ENCODE measurements at regions not wholly inside any gene's neighbourhood (a gene's known extent, or its start where the extent isn't known, plus 50 kb on each side); places are given as distances from the start of the nearest gene placed in this dataset.

DNA sequence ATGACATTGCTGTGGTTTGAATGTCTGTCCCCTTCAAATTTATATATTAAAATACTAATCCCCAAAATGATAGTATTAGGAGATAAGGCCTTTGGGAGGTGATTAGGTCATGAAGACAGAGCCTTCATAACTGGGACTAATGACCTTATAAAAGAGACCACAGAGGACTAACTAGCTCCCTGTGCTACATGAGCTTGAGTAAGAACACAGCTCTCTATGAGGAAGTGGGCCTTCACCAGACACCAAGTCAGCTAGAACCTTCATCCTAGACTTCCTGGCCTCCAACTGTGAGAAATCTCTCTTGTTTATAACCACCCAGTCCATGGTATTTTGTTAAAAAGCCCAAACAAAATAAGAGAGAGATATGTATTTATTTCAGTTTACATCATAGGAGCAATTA lies 242.2 kb upstream of the CTSO start:
- Mint-ChIP-seq H3K27me3 (ENCODE audit: low read depth) (no peaks in the 10 kb centered on the region), H3K4me1 (ENCODE audit: low read depth) (no peaks in the 10 kb centered on the region), H3K9me3 (no peaks in the 10 kb centered on the region), H3K27ac (no peak overlapping the region), H3K36me3 (ENCODE audit: low read depth) (no peaks in the 10 kb centered on the region), H3K4me3 (no peak overlapping the region)
- intact Hi-C loops (cut with micrococcal nuclease), result no loop called here
- DNase-seq, result no peak
- CTCF ChIA-PET, result no interaction called here

DNA sequence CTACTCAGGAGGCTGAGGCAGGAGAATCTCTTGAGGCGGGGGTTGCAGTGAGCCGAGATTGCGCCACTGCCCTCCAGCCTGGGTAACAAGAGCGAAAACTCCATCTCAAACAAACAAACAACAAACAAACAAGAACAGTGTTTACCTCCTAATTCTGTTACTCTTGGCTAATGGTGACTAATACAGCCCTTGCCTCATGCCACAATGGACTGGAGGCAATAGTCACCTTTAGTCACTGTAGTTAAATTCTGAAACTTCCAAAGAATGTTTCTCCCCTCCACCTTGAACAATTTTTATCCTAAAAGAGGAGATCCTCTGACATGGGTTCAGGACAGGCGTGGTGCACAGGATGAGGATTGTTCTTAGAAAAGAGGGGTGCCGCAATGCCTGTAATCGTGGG lies 241.2 kb upstream of the CTSO start:
- CTCF ChIA-PET, result no interaction called here
- Mint-ChIP-seq H3K27ac (no peak overlapping the region), H3K9me3 (no peaks in the 10 kb centered on the region), H3K27me3 (ENCODE audit: low read depth) (no peaks in the 10 kb centered on the region), H3K36me3 (ENCODE audit: low read depth) (no peaks in the 10 kb centered on the region), H3K4me3 (no peak overlapping the region), H3K4me1 (ENCODE audit: low read depth) (no peaks in the 10 kb centered on the region)
- intact Hi-C loops (cut with micrococcal nuclease), result no loop called here
- no peak for DNase-seq

DNA sequence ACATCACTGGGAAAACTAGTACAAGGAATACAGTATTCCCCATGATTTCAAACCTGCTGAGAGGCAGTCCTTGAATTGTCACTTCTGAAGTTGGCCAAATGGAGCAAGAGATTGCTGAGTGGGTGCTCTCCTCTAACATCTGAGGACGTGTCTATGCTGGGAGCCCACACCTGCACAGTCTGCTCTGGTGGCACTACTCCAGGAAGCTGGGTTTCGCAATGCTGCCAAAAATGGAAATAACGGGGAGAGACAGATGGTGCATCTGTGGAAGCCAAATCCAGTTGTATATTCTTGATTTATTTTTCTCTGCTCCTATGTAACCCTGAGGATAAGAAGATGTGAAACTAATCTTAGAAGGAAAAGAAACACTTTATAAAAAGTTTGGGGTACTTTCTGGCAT lies 240.1 kb upstream of the CTSO start:
- no peak overlapping the region for H3K27ac Mint-ChIP-seq
- H3K9me3 Mint-ChIP-seq, result no peaks in the 10 kb centered on the region
- CTCF ChIA-PET, result no interaction called here
- no peak overlapping the region for H3K4me3 Mint-ChIP-seq
- intact Hi-C loops (cut with micrococcal nuclease), result no loop called here
- no peaks in the 10 kb centered on the region for H3K27me3 Mint-ChIP-seq (ENCODE audit: low read depth)
- H3K4me1 Mint-ChIP-seq (ENCODE audit: low read depth), result no peaks in the 10 kb centered on the region
- H3K36me3 Mint-ChIP-seq (ENCODE audit: low read depth), result no peaks in the 10 kb centered on the region
- no peak for DNase-seq

- Mint-ChIP-seq H3K4me1 (ENCODE audit: low read depth) (no peaks in the 10 kb centered on the region), H3K36me3 (ENCODE audit: low read depth) (no peaks in the 10 kb centered on the region), H3K27ac (no peak overlapping the region), H3K4me3 (no peak overlapping the region), H3K9me3 (no peaks in the 10 kb centered on the region), H3K27me3 (ENCODE audit: low read depth) (no peaks in the 10 kb centered on the region)
- intact Hi-C loops (cut with micrococcal nuclease), result no loop called here
- no peak for DNase-seq
- CTCF ChIA-PET, result no interaction called here
Observed at GRCh38 chr4:156193106-156193505, 239.4 kb upstream of the CTSO start.

DNA sequence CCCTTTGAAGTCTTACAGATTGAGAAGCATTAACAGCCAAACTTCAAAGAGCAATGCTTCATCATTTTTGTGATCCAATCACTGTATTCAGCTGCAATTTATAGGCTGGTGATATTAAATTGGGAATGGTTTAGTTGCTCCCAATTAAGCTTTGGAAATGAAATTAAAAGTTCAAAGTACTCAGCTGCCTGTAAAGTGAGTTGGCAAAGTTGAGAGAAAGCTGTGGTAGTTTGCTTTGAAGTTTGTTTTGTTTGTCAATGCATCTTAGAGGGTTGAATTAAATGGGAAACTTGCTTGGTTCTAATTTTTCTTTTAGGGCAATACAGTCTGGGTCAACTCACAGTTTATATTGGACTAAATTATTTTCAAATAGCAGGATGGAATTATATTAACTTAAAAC lies 238.4 kb upstream of the CTSO start:
- intact Hi-C loops (cut with micrococcal nuclease), result no loop called here

DNA sequence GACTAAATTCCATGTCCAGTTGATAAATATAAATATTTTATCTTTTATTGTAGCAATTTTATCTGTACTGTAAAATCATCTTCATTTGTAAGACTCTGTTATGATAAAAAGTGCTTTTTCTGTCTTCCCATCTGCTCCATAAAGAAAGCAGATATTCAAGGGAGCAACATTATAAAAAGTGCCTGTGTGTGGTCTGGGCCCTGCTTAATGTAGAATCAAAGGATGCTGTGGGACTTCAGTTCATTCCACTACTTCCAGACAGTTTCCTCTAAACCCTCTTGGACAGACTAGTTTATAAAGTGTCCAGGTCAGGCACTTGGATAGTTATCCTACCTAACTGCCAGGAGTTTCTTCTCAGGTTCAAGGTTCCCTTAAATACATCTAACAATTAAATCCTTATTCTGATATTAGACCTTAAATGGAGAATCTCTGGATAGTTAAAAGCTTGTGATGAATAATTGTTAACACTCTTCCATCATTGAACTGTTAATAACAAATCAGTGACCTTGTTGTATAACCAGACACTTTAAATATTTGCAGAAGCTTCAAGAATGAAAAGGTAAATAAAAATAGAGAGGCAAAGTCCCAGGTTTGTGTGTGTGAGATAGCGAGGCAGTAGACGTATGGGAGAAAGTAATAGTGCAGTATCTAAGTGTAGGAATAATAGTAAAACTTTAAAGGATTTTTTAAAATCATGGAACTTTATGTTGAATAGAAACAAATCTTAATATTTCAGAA lies 237.5 kb upstream of the CTSO start:
- Mint-ChIP-seq H3K4me3 (no peak overlapping the region), H3K9me3 (no peaks in the 10 kb centered on the region), H3K27ac (no peak overlapping the region), H3K36me3 (ENCODE audit: low read depth) (no peaks in the 10 kb centered on the region), H3K27me3 (ENCODE audit: low read depth) (no peaks in the 10 kb centered on the region), H3K4me1 (ENCODE audit: low read depth) (no peaks in the 10 kb centered on the region)
- CTCF ChIA-PET, result interaction anchor here (0.6 kb wide), 1 partner anchor 1720 kb away, joined by 3 read pairs; no protein-coding TSS in a partner anchor
- DNase-seq, result no peak
- intact Hi-C loops (cut with micrococcal nuclease), result no loop called here

More for the DNA sequence above, 238.4 kb upstream of the CTSO start:
- CTCF ChIA-PET, result interaction anchor here (0.6 kb wide), 1 partner anchor 1719 kb away, joined by 3 read pairs; no protein-coding TSS in a partner anchor
- H3K27me3 Mint-ChIP-seq (ENCODE audit: low read depth), result no peaks in the 10 kb centered on the region
- H3K36me3 Mint-ChIP-seq (ENCODE audit: low read depth), result no peaks in the 10 kb centered on the region
- H3K4me3 Mint-ChIP-seq, result no peak overlapping the region
- no peak for DNase-seq
- H3K9me3 Mint-ChIP-seq, result no peaks in the 10 kb centered on the region
- no peaks in the 10 kb centered on the region for H3K4me1 Mint-ChIP-seq (ENCODE audit: low read depth)
- no peak overlapping the region for H3K27ac Mint-ChIP-seq

GRCh38 chr4:156190615-156191014 lies 236.9 kb upstream of the CTSO start:
- CTCF ChIA-PET, result no interaction called here
- no peaks in the 10 kb centered on the region for H3K36me3 Mint-ChIP-seq (ENCODE audit: low read depth)

GRCh38 chr4:156188596-156188995 lies 234.9 kb upstream of the CTSO start:
- intact Hi-C loops (cut with micrococcal nuclease), result no loop called here
- H3K36me3 Mint-ChIP-seq (ENCODE audit: low read depth), result no peaks in the 10 kb centered on the region
- no peak for DNase-seq
- H3K9me3 Mint-ChIP-seq, result no peaks in the 10 kb centered on the region
- H3K27me3 Mint-ChIP-seq (ENCODE audit: low read depth), result no peaks in the 10 kb centered on the region
- no peak overlapping the region for H3K4me3 Mint-ChIP-seq
- H3K27ac Mint-ChIP-seq, result no peak overlapping the region
- no peaks in the 10 kb centered on the region for H3K4me1 Mint-ChIP-seq (ENCODE audit: low read depth)
- CTCF ChIA-PET, result no interaction called here

More at GRCh38 chr4:156190615-156191014, 236.9 kb upstream of the CTSO start:
- Mint-ChIP-seq H3K4me1 (ENCODE audit: low read depth) (no peaks in the 10 kb centered on the region), H3K4me3 (no peak overlapping the region), H3K27ac (no peak overlapping the region), H3K27me3 (ENCODE audit: low read depth) (no peaks in the 10 kb centered on the region), H3K9me3 (no peaks in the 10 kb centered on the region)
- intact Hi-C loops (cut with micrococcal nuclease), result no loop called here
- DNase-seq, result no peak

GRCh38 chr4:156186111-156186510 lies 232.4 kb upstream of the CTSO start:
- intact Hi-C loops (cut with micrococcal nuclease), result no loop called here
- Mint-ChIP-seq H3K27me3 (ENCODE audit: low read depth) (no peaks in the 10 kb centered on the region), H3K4me3 (no peak overlapping the region), H3K36me3 (ENCODE audit: low read depth) (no peaks in the 10 kb centered on the region), H3K9me3 (no peaks in the 10 kb centered on the region), H3K4me1 (ENCODE audit: low read depth) (no peaks in the 10 kb centered on the region), H3K27ac (no peak overlapping the region)
- no peak for DNase-seq
- CTCF ChIA-PET, result no interaction called here

GRCh38 chr4:156185514-156186055 lies 231.9 kb upstream of the CTSO start:
- H3K9me3 Mint-ChIP-seq, result no peaks in the 10 kb centered on the region
- intact Hi-C loops (cut with micrococcal nuclease), result no loop called here
- DNase-seq, result no peak
- no peaks in the 10 kb centered on the region for H3K4me1 Mint-ChIP-seq (ENCODE audit: low read depth)
- no peaks in the 10 kb centered on the region for H3K36me3 Mint-ChIP-seq (ENCODE audit: low read depth)
- no peak overlapping the region for H3K4me3 Mint-ChIP-seq
- no peaks in the 10 kb centered on the region for H3K27me3 Mint-ChIP-seq (ENCODE audit: low read depth)
- CTCF ChIA-PET, result no interaction called here
- no peak overlapping the region for H3K27ac Mint-ChIP-seq

GRCh38 chr4:156182269-156182668 lies 228.6 kb upstream of the CTSO start:
- Mint-ChIP-seq H3K9me3 (no peaks in the 10 kb centered on the region), H3K27me3 (ENCODE audit: low read depth) (no peaks in the 10 kb centered on the region), H3K27ac (no peak overlapping the region), H3K4me1 (ENCODE audit: low read depth) (no peaks in the 10 kb centered on the region), H3K4me3 (no peak overlapping the region), H3K36me3 (ENCODE audit: low read depth) (no peaks in the 10 kb centered on the region)
- CTCF ChIA-PET, result no interaction called here
- intact Hi-C loops (cut with micrococcal nuclease), result no loop called here
- no peak for DNase-seq

DNA sequence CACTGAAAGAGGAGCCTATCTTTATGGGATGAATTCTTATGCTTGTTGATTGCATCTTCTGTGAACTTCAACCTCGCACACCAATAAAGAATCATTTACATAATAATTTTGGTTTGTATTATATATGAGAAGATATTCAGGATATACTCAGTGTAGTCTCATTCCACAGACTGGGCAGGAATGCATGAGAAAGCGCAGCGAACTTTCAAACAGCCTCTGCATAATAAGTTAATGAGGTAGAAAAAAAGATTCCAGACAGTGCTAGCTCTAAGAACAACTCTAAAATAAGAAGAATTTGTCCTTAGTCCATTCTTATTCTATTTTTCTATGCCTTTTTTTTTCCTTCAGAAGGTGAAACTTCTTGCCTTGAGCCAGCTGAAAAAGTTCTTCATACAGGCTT lies 224.3 kb upstream of the CTSO start:
- CTCF ChIA-PET, result no interaction called here
- no peak overlapping the region for H3K27ac Mint-ChIP-seq
- H3K4me3 Mint-ChIP-seq, result no peak overlapping the region
- no peak for DNase-seq
- intact Hi-C loops (cut with micrococcal nuclease), result no loop called here
- H3K36me3 Mint-ChIP-seq (ENCODE audit: low read depth), result no peaks in the 10 kb centered on the region
- no peaks in the 10 kb centered on the region for H3K4me1 Mint-ChIP-seq (ENCODE audit: low read depth)
- H3K9me3 Mint-ChIP-seq, result no peaks in the 10 kb centered on the region
- no peaks in the 10 kb centered on the region for H3K27me3 Mint-ChIP-seq (ENCODE audit: low read depth)

DNA sequence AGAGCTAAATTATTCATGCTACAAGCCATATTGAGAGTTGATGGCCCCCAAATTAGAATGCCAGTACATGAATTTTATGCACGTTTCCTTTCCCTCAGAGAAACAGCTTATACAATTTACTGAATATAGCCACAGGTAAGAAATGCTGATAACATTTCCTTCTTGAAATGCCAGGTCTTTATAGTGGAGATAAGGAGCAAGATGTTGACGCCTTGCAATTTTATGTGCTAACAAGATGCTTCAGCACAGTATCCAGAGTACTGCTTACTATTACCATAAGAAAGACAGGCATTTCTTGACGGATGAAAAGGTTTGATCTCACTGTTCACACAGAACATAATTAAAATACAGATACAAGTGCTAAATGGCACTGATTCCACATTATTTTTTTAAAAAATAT lies 223.2 kb upstream of the CTSO start:
- no peaks in the 10 kb centered on the region for H3K27me3 Mint-ChIP-seq (ENCODE audit: low read depth)
- H3K4me1 Mint-ChIP-seq (ENCODE audit: low read depth), result no peaks in the 10 kb centered on the region
- intact Hi-C loops (cut with micrococcal nuclease), result no loop called here
- H3K9me3 Mint-ChIP-seq, result no peaks in the 10 kb centered on the region
- H3K4me3 Mint-ChIP-seq, result no peak overlapping the region
- no peak for DNase-seq
- CTCF ChIA-PET, result no interaction called here
- H3K27ac Mint-ChIP-seq, result no peak overlapping the region
- no peaks in the 10 kb centered on the region for H3K36me3 Mint-ChIP-seq (ENCODE audit: low read depth)
